ENCODE measurements at regions not wholly inside any gene's neighbourhood (a gene's known extent, or its start where the extent isn't known, plus 50 kb on each side); places are given as distances from the start of the nearest gene placed in this dataset.

GRCh38 chr1:57492586-57493226 is 68.8 kb upstream of the DAB1 start:
- no peak for DNase-seq (ENCODE audit: low spot score)

GRCh38 chr1:57489358-57490036 is 65.6 kb upstream of the DAB1 start:
- DNase-seq (ENCODE audit: low spot score) = no peak

GRCh38 chr1:57485643-57486042 is 61.8 kb upstream of the DAB1 start:
- no peak for DNase-seq (ENCODE audit: low spot score)

- DNase-seq (ENCODE audit: low spot score) = no peak
Measured at GRCh38 chr1:57483954-57484353, 60.1 kb upstream of the DAB1 start.

GRCh38 chr1:57479471-57479870 is 55.6 kb upstream of the DAB1 start:
- no peak for DNase-seq (ENCODE audit: low spot score)

- DNase-seq (ENCODE audit: low spot score) = no peak
Measured at GRCh38 chr1:57475366-57475765, 51.5 kb upstream of the DAB1 start.

GRCh38 chr1:57474137-57474750 is 50.4 kb upstream of the DAB1 start:
- DNase-seq (ENCODE audit: low spot score) = no peak

All from NAMALWA (cell line).